NCI-H2196 treated with DMSO at 0.1 percent for 48 hours (cell line): ENCODE measurements at regions not wholly inside any gene's neighbourhood (a gene's known extent, or its start where the extent isn't known, plus 50 kb on each side); places are given as distances from the start of the nearest gene placed in this dataset.

Source experiments
- DNase-seq: peaks from one replicate; lab custom pipeline; 2025; ENCODE audit not compliant: unreplicated experiment; lab: John Stamatoyannopoulos, UW

- DNase-seq, result no peak
Observed at GRCh38 chrX:124280294-124280902, 52.1 kb upstream of the TEX13D start.

GRCh38 chrX:124282580-124282979, 49.9 kb upstream of the TEX13D start:
- no peak for DNase-seq
